Endothelial cell of umbilical vein (primary cell): ENCODE measurements at regions not wholly inside any gene's neighbourhood (a gene's known extent, or its start where the extent isn't known, plus 50 kb on each side); places are given as distances from the start of the nearest gene placed in this dataset.

ENCODE experiments used
- BruUV-seq: library from RNA; stranded (reverse); fragments of 400-500 nt; replicated peaks from 2 replicates; lab custom pipeline; 2021; lab: Mats Ljungman, UMichigan
- CTCF ChIA-PET: fragments of 300-600, 350-600 bp; sonication (Branson Sonifier 250); formaldehyde crosslinking; loops from one replicate; lab custom pipeline; 2021; ENCODE audit warnings: antibody characterized with exemption, inconsistent platforms; lab: Charles Lee
- POLR2A ChIA-PET: fragments of 300-600, 350-600 bp; sonication (Branson Sonifier 250); formaldehyde crosslinking; loops from one replicate; lab custom pipeline; 2021; ENCODE audit warnings: antibody characterized with exemption, inconsistent platforms; lab: Charles Lee
- DNase-seq: peaks from one replicate; pipeline ENCODE4 v3.0.0-alpha.2; 2011; ENCODE audit warnings: low read depth, low spot score
- FAIRE-seq: peaks from 2 replicates; lab custom pipeline; 2011; peaks lifted over from hg19 to GRCh38; lab: Jason Lieb, UNC
- H2AFZ ChIP-seq: 2 replicates; pipeline ENCODE4 v1.6.0; 2012; ENCODE audit warnings: low read depth, low read length, control low read depth, inconsistent platforms
- H3K27ac ChIP-seq: 2 replicates; pipeline ENCODE4 v1.5.1; 2011; ENCODE audit warnings: low read depth, mild to moderate bottlenecking, control low read depth, low read length, moderate library complexity; ENCODE audit not compliant: insufficient read depth
- H3K27me3 ChIP-seq, 2 experiments: 2 replicates each; pipeline versions ENCODE4 v1.6.0 to v1.6.1; 2011; ENCODE audit warnings: low read length in 2 of 2, mixed read lengths in 1 of 2; ENCODE audit not compliant: control insufficient read depth in 2 of 2, insufficient read depth in 2 of 2
- H3K36me3 ChIP-seq, 2 experiments: 2 replicates in 1 of 2; 3 replicates in 1 of 2; pipeline ENCODE4 v1.5.1; 2011; ENCODE audit warnings: low read length in 2 of 2, mild to moderate bottlenecking in 1 of 2, moderate library complexity in 1 of 2; ENCODE audit not compliant: control insufficient read depth in 2 of 2, insufficient read depth in 2 of 2; ENCODE audit errors: extremely low read depth in 1 of 2
- H3K4me1 ChIP-seq: 3 replicates; pipeline ENCODE4 v1.5.1; 2011; ENCODE audit warnings: mild to moderate bottlenecking, low read length; ENCODE audit not compliant: control insufficient read depth, insufficient read depth; ENCODE audit errors: extremely low read depth
- H3K4me2 ChIP-seq: 2 replicates; pipeline ENCODE4 v1.6.1; 2011; ENCODE audit warnings: low read length, control low read depth, mixed read lengths; ENCODE audit not compliant: insufficient read depth
- H3K4me3 ChIP-seq, 3 experiments: fragments of 200-600 bp in 1 of 3; sonication (generic), shearing (Covaris generic) in 1 of 3; replicated peaks in 1 of 3; 2 replicates each; pipeline ENCODE4 v1.5.1; 2011 to 2016; ENCODE audit warnings: control low read depth in 3 of 3, low read length in 3 of 3, mild to moderate bottlenecking in 2 of 3, inconsistent platforms in 1 of 3, low read depth in 1 of 3, moderate library complexity in 1 of 3; ENCODE audit not compliant: insufficient read depth in 1 of 3
- H3K79me2 ChIP-seq: 2 replicates; pipeline ENCODE4 v1.6.0; 2012; ENCODE audit warnings: low read length, inconsistent platforms; ENCODE audit not compliant: control insufficient read depth, insufficient read depth
- H3K9ac ChIP-seq: replicated peaks from 2 replicates; pipeline ENCODE3; 2011; ENCODE audit warnings: low read length, control low read depth; ENCODE audit not compliant: insufficient read depth; ENCODE audit errors: extremely low read depth
- H3K9me1 ChIP-seq: replicated peaks from 3 replicates; pipeline ENCODE4 v1.6.0; 2011; ENCODE audit warnings: mild to moderate bottlenecking, low read length; ENCODE audit not compliant: control insufficient read depth, insufficient read depth; ENCODE audit errors: extremely low read depth
- H3K9me3 ChIP-seq: replicated peaks from 2 replicates; pipeline ENCODE4 v1.5.1; 2012; ENCODE audit warnings: low read length, inconsistent platforms; ENCODE audit not compliant: control insufficient read depth, insufficient read depth
- H4K20me1 ChIP-seq: replicated peaks from 2 replicates; pipeline ENCODE3; 2011; ENCODE audit warnings: mild to moderate bottlenecking, low read length; ENCODE audit not compliant: control insufficient read depth, insufficient read depth; ENCODE audit errors: extremely low read depth
- FOS ChIP-seq: IDR thresholded peaks from 2 replicates; pipeline ENCODE4 v1.6.1; 2011; ENCODE audit warnings: mild to moderate bottlenecking, low read length, moderate library complexity, borderline replicate concordance; ENCODE audit not compliant: insufficient read depth
- GATA2 ChIP-seq: IDR thresholded peaks from 2 replicates; pipeline ENCODE4 v1.7.0; 2011; ENCODE audit warnings: low read depth, mild to moderate bottlenecking, moderate library complexity, mixed read lengths, low read length; ENCODE audit not compliant: insufficient read length, insufficient read depth
- POLR2AphosphoS5 ChIP-seq: IDR thresholded peaks from 2 replicates; pipeline ENCODE4 v1.6.1; 2012; ENCODE audit warnings: low read depth, mild to moderate bottlenecking, control low read depth, low read length, moderate library complexity; ENCODE audit not compliant: insufficient read depth
- dilution Hi-C: fragments of 300-500 bp; cut with MboI; formaldehyde crosslinking; loops from one replicate; pipeline ENCODE4 v1.15.0; 2019; ENCODE audit warnings: low sequenced_read_pairs; ENCODE audit not compliant: extremely low pct_ligation_motif_present
- intact Hi-C: fragments of 100-400 bp; cut with micrococcal nuclease; formaldehyde crosslinking; loops from one replicate; pipeline ENCODE4 v1.10.0; 2022
- TF ChIP-seq, protein P1 (sequence below), 2 donors: IDR thresholded peaks; 1 replicate in 1 of 2; 2 replicates in 1 of 2; pipeline ENCODE4 v1.5.1; 2011; ENCODE audit warnings: low read length in 2 of 2, mild to moderate bottlenecking in 2 of 2, moderate library complexity in 2 of 2, control low read depth in 1 of 2, inconsistent platforms in 1 of 2, low read depth in 1 of 2; ENCODE audit not compliant: insufficient read depth in 1 of 2; ENCODE audit errors: extremely low read depth in 1 of 2

DNA sequence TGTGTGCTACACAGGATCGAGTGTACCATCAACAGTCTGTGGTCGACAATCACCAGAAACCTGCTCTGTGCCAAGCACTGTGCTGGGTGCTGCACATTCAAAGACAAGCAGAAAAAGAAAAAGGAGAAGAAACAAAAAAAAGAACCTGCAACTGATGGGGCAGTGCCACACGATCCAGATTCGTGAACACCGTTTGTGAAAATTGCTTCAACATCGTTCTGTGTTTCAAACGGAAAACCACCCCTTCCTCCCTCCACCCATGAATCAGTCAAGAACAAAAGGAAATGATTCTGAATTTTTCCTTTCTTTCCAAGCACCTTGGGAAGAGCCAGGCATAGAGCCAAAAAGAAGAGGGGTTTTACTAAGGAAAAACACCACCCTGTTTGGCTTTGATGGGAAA, 129.2 kb upstream of the ARID1B start:
- H4K20me1 ChIP-seq = no peaks in the 10 kb centered on the region
- H3K27ac ChIP-seq = no peak overlapping the region
- H2AFZ ChIP-seq = peak overlapping the region; percentile 46
- H3K4me1 ChIP-seq = peaks cover 12% of the 10 kb centered on the region
- no peaks in the 10 kb centered on the region for H3K79me2 ChIP-seq
- FAIRE-seq = peak; percentile 81
- H3K27me3 ChIP-seq = peaks cover 5 to 13% of the 10 kb centered on the region in 2 experiments
- BruUV-seq = no TSS peak
- intact Hi-C loops = loop anchor here (2.0 kb wide), 1 partner anchor 39 kb away; no protein-coding TSS in a partner anchor
- CTCF ChIA-PET = no interaction called here
- no peak overlapping the region for H3K9ac ChIP-seq
- H3K9me1 ChIP-seq = no peaks in the 10 kb centered on the region
- dilution Hi-C loops = no loop called here
- TF ChIP-seq POLR2AphosphoS5 (no peak), FOS (peak; percentile 20)
- TF ChIP-seq, protein P1, sequence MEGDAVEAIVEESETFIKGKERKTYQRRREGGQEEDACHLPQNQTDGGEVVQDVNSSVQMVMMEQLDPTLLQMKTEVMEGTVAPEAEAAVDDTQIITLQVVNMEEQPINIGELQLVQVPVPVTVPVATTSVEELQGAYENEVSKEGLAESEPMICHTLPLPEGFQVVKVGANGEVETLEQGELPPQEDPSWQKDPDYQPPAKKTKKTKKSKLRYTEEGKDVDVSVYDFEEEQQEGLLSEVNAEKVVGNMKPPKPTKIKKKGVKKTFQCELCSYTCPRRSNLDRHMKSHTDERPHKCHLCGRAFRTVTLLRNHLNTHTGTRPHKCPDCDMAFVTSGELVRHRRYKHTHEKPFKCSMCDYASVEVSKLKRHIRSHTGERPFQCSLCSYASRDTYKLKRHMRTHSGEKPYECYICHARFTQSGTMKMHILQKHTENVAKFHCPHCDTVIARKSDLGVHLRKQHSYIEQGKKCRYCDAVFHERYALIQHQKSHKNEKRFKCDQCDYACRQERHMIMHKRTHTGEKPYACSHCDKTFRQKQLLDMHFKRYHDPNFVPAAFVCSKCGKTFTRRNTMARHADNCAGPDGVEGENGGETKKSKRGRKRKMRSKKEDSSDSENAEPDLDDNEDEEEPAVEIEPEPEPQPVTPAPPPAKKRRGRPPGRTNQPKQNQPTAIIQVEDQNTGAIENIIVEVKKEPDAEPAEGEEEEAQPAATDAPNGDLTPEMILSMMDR (IDR thresholded peaks at IDR 0.05; ENCODE audit: extremely low read depth in 1 of 2, insufficient read depth in 1 of 2, low read depth in 1 of 2, low read length in 2 of 2) = no peak
- peak; percentile 59 for DNase-seq
- H3K4me3 ChIP-seq = peak overlapping the region in 1 of 3 experiments; percentile 51
- POLR2A ChIA-PET = no interaction called here
- no peaks in the 10 kb centered on the region for H3K36me3 ChIP-seq
- H3K9me3 ChIP-seq = no peaks in the 10 kb centered on the region
- H3K4me2 ChIP-seq = peak overlapping the region; percentile 65

DNA sequence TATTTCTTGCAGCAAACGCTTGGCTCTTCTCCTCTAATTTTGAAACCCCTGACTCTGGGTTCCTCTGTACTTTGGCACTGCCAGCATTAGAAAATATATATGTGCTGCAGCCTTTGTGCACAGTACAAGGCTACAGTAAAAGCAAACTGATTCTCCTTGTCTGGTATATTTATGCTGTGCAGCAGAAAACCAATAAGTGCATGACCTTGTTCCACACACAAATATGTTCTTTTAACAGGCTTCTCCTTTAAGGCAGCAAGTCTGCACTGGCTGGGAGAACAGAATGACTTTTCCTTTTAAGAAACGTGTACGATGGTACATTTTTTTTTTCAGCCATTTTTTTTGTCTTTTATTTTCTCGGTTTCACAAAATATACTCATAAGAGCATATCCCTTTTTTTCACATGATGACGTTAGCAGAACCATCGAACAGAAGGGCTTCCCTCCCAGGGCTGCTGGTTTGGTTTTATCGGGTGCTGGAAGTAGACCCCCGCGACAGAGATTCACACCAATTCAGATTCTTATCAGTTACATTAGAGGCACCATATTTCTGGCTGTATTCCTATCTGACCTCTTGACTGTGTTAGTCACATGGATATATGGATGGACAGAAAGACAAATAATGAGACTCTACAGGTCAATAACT, 129.9 kb upstream of the ARID1B start:
- H3K9me3 ChIP-seq = no peaks in the 10 kb centered on the region
- H3K9me1 ChIP-seq = no peaks in the 10 kb centered on the region
- no peak overlapping the region for H3K4me3 ChIP-seq
- intact Hi-C loops (no loop called here), dilution Hi-C loops (no loop called here)
- H3K27me3 ChIP-seq = peaks cover 5 to 13% of the 10 kb centered on the region in 2 experiments
- no peak overlapping the region for H3K27ac ChIP-seq
- H3K4me1 ChIP-seq = peaks cover 12% of the 10 kb centered on the region
- DNase-seq (no peak), FAIRE-seq (no peak)
- BruUV-seq = no TSS peak
- H3K4me2 ChIP-seq = peak overlapping the region; percentile 65
- H4K20me1 ChIP-seq = no peaks in the 10 kb centered on the region
- POLR2A ChIA-PET = no interaction called here
- H3K79me2 ChIP-seq = no peaks in the 10 kb centered on the region
- TF ChIP-seq FOS (no peak), GATA2 (peak; percentile 55)
- TF ChIP-seq, protein P1 (IDR thresholded peaks at IDR 0.05; ENCODE audit: extremely low read depth in 1 of 2, insufficient read depth in 1 of 2, low read depth in 1 of 2, low read length in 2 of 2) = no peak
- no peaks in the 10 kb centered on the region for H3K36me3 ChIP-seq
- CTCF ChIA-PET = no interaction called here
- no peak overlapping the region for H2AFZ ChIP-seq
- H3K9ac ChIP-seq = no peak overlapping the region
